GM12892 (cell line): ENCODE measurements at regions not wholly inside any gene's neighbourhood (a gene's known extent, or its start where the extent isn't known, plus 50 kb on each side); places are given as distances from the start of the nearest gene placed in this dataset.
"Not testable (repeated sequence)": the region's sequence is repeated elsewhere in the genome, so short reads cannot be mapped to it uniquely, and the experiment has no call there.

Source experiments
- POLR2A ChIP-seq: IDR thresholded peaks from 2 replicates; pipeline ENCODE4 v1.6.1; 2011; ENCODE audit warnings: low read depth, low read length, control low read depth
- POLR2AphosphoS5 ChIP-seq: IDR thresholded peaks from 2 replicates; pipeline ENCODE4 v1.6.1; 2011; ENCODE audit warnings: low read depth, low read length, control low read depth
- TAF1 ChIP-seq: IDR thresholded peaks from 2 replicates; pipeline ENCODE4 v1.6.1; 2011; ENCODE audit warnings: low read depth, mild to moderate bottlenecking, control low read depth, low read length, borderline replicate concordance

- not testable (repeated sequence) for TF ChIP-seq POLR2AphosphoS5, POLR2A, TAF1
These were observed 214.4 kb downstream of the NPIPA7 start for GRCh38 chr16:16593156-16593863.
